Activated CD8-positive, alpha-beta T cell treated with anti-CD3 and anti-CD28 coated beads for 36 hours (primary cell): ENCODE measurements at regions not wholly inside any gene's neighbourhood (a gene's known extent, or its start where the extent isn't known, plus 50 kb on each side); places are given as distances from the start of the nearest gene placed in this dataset.

ENCODE experiments used
- ATAC-seq: fragments of 200-7000 bp; cut with Tn5 transposase; one replicate; pipeline ENCODE4 v1.10.0; 2021; ENCODE audit warnings: mild to moderate bottlenecking, moderate library complexity
- CTCF ChIA-PET: fragments of 350-600 bp; sonication (Branson Sonifier 250); formaldehyde crosslinking; loops from one replicate; lab custom pipeline; 2021; ENCODE audit warnings: antibody characterized with exemption; lab: Charles Lee
- POLR2A ChIA-PET: fragments of 350-600 bp; sonication (Branson Sonifier 250); formaldehyde crosslinking; loops from one replicate; lab custom pipeline; 2021; ENCODE audit warnings: antibody characterized with exemption; lab: Charles Lee
- DNase-seq: peaks from one replicate; pipeline ENCODE4 v3.0.0-alpha.2; 2020
- H3K27ac Mint-ChIP-seq: one replicate; pipeline ENCODE4 v1.8.0; 2021; ENCODE audit warnings: mild to moderate bottlenecking, mixed read lengths
- H3K27me3 Mint-ChIP-seq: one replicate; pipeline ENCODE4 v1.8.0; 2021; ENCODE audit warnings: mixed read lengths
- H3K36me3 Mint-ChIP-seq: one replicate; pipeline ENCODE4 v1.8.0; 2021; ENCODE audit warnings: low read depth, mixed read lengths
- H3K4me1 Mint-ChIP-seq: one replicate; pipeline ENCODE4 v1.8.0; 2021; ENCODE audit warnings: low read depth, mixed read lengths
- H3K4me3 Mint-ChIP-seq: one replicate; pipeline ENCODE4 v1.8.0; 2021; ENCODE audit warnings: mild to moderate bottlenecking, moderate library complexity, mixed read lengths
- H3K9me3 Mint-ChIP-seq: one replicate; pipeline ENCODE4 v1.8.0; 2021; ENCODE audit warnings: mixed read lengths
- CTCF ChIP-seq: fragments of 200-600 bp; IDR thresholded peaks from one replicate; pipeline ENCODE4 v1.8.0; 2022; ENCODE audit warnings: antibody characterized with exemption, mild to moderate bottlenecking
- intact Hi-C: fragments of 100-400 bp; cut with micrococcal nuclease; formaldehyde crosslinking; loops from one replicate; pipeline ENCODE4 v1.10.0; 2022

- ChIA-PET CTCF (no interaction called here), POLR2A (no interaction called here)
- no peaks in the 10 kb centered on the region for H3K36me3 Mint-ChIP-seq
- no peak overlapping the region for H3K4me3 Mint-ChIP-seq
- H3K27me3 Mint-ChIP-seq, result no peaks in the 10 kb centered on the region
- no peak for DNase-seq
- H3K4me1 Mint-ChIP-seq, result no peaks in the 10 kb centered on the region
- intact Hi-C loops, result no loop called here
- H3K9me3 Mint-ChIP-seq, result no peaks in the 10 kb centered on the region
- H3K27ac Mint-ChIP-seq, result no peak overlapping the region
- no peak for TF ChIP-seq CTCF
- no peak for ATAC-seq
These were observed 341.0 kb downstream of the HDGFL1 start for GRCh38 chr6:22910370-22910769.

- ATAC-seq (no peak), DNase-seq (no peak)
- ChIA-PET CTCF (no interaction called here), POLR2A (no interaction called here)
- no peak overlapping the region for H3K27ac Mint-ChIP-seq
- no peak overlapping the region for H3K4me3 Mint-ChIP-seq
- no peaks in the 10 kb centered on the region for H3K9me3 Mint-ChIP-seq
- H3K36me3 Mint-ChIP-seq, result no peaks in the 10 kb centered on the region
- TF ChIP-seq CTCF, result no peak
- H3K27me3 Mint-ChIP-seq, result no peaks in the 10 kb centered on the region
- intact Hi-C loops, result no loop called here
- H3K4me1 Mint-ChIP-seq, result no peaks in the 10 kb centered on the region
These were observed 344.2 kb downstream of the HDGFL1 start for GRCh38 chr6:22913612-22914011.

GRCh38 chr6:22917344-22917743 lies 348.0 kb downstream of the HDGFL1 start:
- no peak for ATAC-seq
- ChIA-PET POLR2A (interaction anchor here (0.5 kb wide), 1 partner anchor 407 kb away, joined by 3 read pairs; no protein-coding TSS in a partner anchor), CTCF (no interaction called here)
- Mint-ChIP-seq H3K4me3 (no peak overlapping the region), H3K4me1 (no peaks in the 10 kb centered on the region), H3K27ac (no peak overlapping the region), H3K9me3 (no peaks in the 10 kb centered on the region), H3K36me3 (no peaks in the 10 kb centered on the region), H3K27me3 (no peaks in the 10 kb centered on the region)
- TF ChIP-seq CTCF, result no peak
- DNase-seq, result no peak
- intact Hi-C loops, result no loop called here

- no peak for ATAC-seq
- no peak for TF ChIP-seq CTCF
- H3K4me1 Mint-ChIP-seq, result no peaks in the 10 kb centered on the region
- H3K27ac Mint-ChIP-seq, result no peak overlapping the region
- H3K27me3 Mint-ChIP-seq, result no peaks in the 10 kb centered on the region
- ChIA-PET CTCF (no interaction called here), POLR2A (no interaction called here)
- no peaks in the 10 kb centered on the region for H3K9me3 Mint-ChIP-seq
- H3K36me3 Mint-ChIP-seq, result no peaks in the 10 kb centered on the region
- DNase-seq, result no peak
- intact Hi-C loops, result no loop called here
- H3K4me3 Mint-ChIP-seq, result no peak overlapping the region
These were observed 352.5 kb downstream of the HDGFL1 start for GRCh38 chr6:22921828-22922227.

- no peak overlapping the region for H3K27ac Mint-ChIP-seq
- no peak for ATAC-seq
- intact Hi-C loops, result no loop called here
- no peak overlapping the region for H3K4me3 Mint-ChIP-seq
- no peak for DNase-seq
- no peaks in the 10 kb centered on the region for H3K9me3 Mint-ChIP-seq
- no peaks in the 10 kb centered on the region for H3K27me3 Mint-ChIP-seq
- H3K4me1 Mint-ChIP-seq, result no peaks in the 10 kb centered on the region
- CTCF ChIA-PET, result no interaction called here
- no peaks in the 10 kb centered on the region for H3K36me3 Mint-ChIP-seq
- TF ChIP-seq CTCF, result no peak
- POLR2A ChIA-PET, result no interaction called here
These were observed 356.0 kb downstream of the HDGFL1 start for GRCh38 chr6:22925304-22925835.
